Lower lobe of right lung (tissue), 2 donors: ENCODE measurements at regions not wholly inside any gene's neighbourhood (a gene's known extent, or its start where the extent isn't known, plus 50 kb on each side); places are given as distances from the start of the nearest gene placed in this dataset.

Experiments
- ATAC-seq, 2 donors: fragments of 200-7000 bp; cut with Tn5 transposase; one replicate each; pipeline ENCODE4 v1.9.1; 2020 to 2022; ENCODE audit warnings: mild to moderate bottlenecking in 2 of 2, moderate library complexity in 2 of 2
- DNase-seq: peaks from one replicate; pipeline ENCODE4 v3.0.0-alpha.2; 2020
- H3K27ac ChIP-seq: fragments of 200-600 bp; one replicate; pipeline ENCODE4 v1.8.0; 2022
- H3K27me3 ChIP-seq: fragments of 200-600 bp; one replicate; pipeline ENCODE4 v1.8.0; 2022; ENCODE audit warnings: low read depth
- H3K36me3 ChIP-seq: fragments of 200-600 bp; one replicate; pipeline ENCODE4 v1.8.0; 2022; ENCODE audit warnings: mild to moderate bottlenecking
- H3K4me1 ChIP-seq: fragments of 200-600 bp; one replicate; pipeline ENCODE4 v1.8.0; 2022
- H3K4me3 ChIP-seq: fragments of 200-600 bp; one replicate; pipeline ENCODE4 v1.8.0; 2022; ENCODE audit warnings: mild to moderate bottlenecking
- H3K9me3 ChIP-seq: fragments of 200-600 bp; one replicate; pipeline ENCODE4 v1.8.0; 2022
- CTCF ChIP-seq: fragments of 200-600 bp; IDR thresholded peaks from one replicate; pipeline ENCODE4 v1.8.0; 2022; ENCODE audit warnings: antibody characterized with exemption, mild to moderate bottlenecking
- intact Hi-C: fragments of 100-400 bp; cut with DNase I; formaldehyde crosslinking; loops from one replicate; pipeline ENCODE4 v1.11.0; 2022
- donor health status: DM: no; HTN: yes; CAD: no; lungs with severe emphysema.

- no peak for DNase-seq
- H3K27ac ChIP-seq: no peak overlapping the region
- TF ChIP-seq CTCF: no peak
- H3K9me3 ChIP-seq: no peaks in the 10 kb centered on the region
- H3K4me3 ChIP-seq: no peak overlapping the region
- H3K27me3 ChIP-seq: peaks cover 6% of the 10 kb centered on the region
- H3K36me3 ChIP-seq: no peaks in the 10 kb centered on the region
- no peak for ATAC-seq
- intact Hi-C loops: no loop called here
- no peaks in the 10 kb centered on the region for H3K4me1 ChIP-seq
These were observed 563.9 kb upstream of the TMEM132C start for GRCh38 chr12:127703026-127703425.

GRCh38 chr12:127711108-127711507 lies 555.9 kb upstream of the TMEM132C start:
- intact Hi-C loops: no loop called here
- peak; percentile 17 for TF ChIP-seq CTCF

GRCh38 chr12:127712561-127712960 lies 554.4 kb upstream of the TMEM132C start:
- intact Hi-C loops: no loop called here
- H3K4me3 ChIP-seq: no peak overlapping the region
- no peak for TF ChIP-seq CTCF
- H3K9me3 ChIP-seq: no peaks in the 10 kb centered on the region
- no peak overlapping the region for H3K27ac ChIP-seq
- peaks cover 4% of the 10 kb centered on the region for H3K27me3 ChIP-seq
- H3K4me1 ChIP-seq: no peaks in the 10 kb centered on the region
- DNase-seq (no peak), ATAC-seq (no peak)
- no peaks in the 10 kb centered on the region for H3K36me3 ChIP-seq

More at GRCh38 chr12:127711108-127711507, 555.9 kb upstream of the TMEM132C start:
- H3K27ac ChIP-seq: no peak overlapping the region
- ATAC-seq (no peak), DNase-seq (no peak)
- H3K9me3 ChIP-seq: no peaks in the 10 kb centered on the region
- H3K4me1 ChIP-seq: no peaks in the 10 kb centered on the region
- H3K4me3 ChIP-seq: no peak overlapping the region
- H3K36me3 ChIP-seq: no peaks in the 10 kb centered on the region
- peaks cover 4% of the 10 kb centered on the region for H3K27me3 ChIP-seq

- no peak for TF ChIP-seq CTCF
- Histone ChIP-seq H3K27me3 (peaks cover 4% of the 10 kb centered on the region), H3K27ac (no peak overlapping the region), H3K4me3 (no peak overlapping the region), H3K9me3 (no peaks in the 10 kb centered on the region), H3K36me3 (no peaks in the 10 kb centered on the region), H3K4me1 (no peaks in the 10 kb centered on the region)
- intact Hi-C loops: no loop called here
- DNase-seq (no peak), ATAC-seq (no peak)
These were observed 550.8 kb upstream of the TMEM132C start for GRCh38 chr12:127716166-127716565.

GRCh38 chr12:127717278-127717677 lies 549.7 kb upstream of the TMEM132C start:
- no peak for TF ChIP-seq CTCF
- Histone ChIP-seq H3K9me3 (no peaks in the 10 kb centered on the region), H3K4me1 (no peaks in the 10 kb centered on the region), H3K4me3 (no peak overlapping the region), H3K27me3 (peaks cover under 1% of the 10 kb centered on the region), H3K36me3 (no peaks in the 10 kb centered on the region), H3K27ac (no peak overlapping the region)
- intact Hi-C loops: no loop called here
- DNase-seq: no peak
- ATAC-seq: no peak

- intact Hi-C loops: no loop called here
- Histone ChIP-seq H3K9me3 (no peaks in the 10 kb centered on the region), H3K4me3 (no peak overlapping the region), H3K27me3 (no peaks in the 10 kb centered on the region), H3K4me1 (no peaks in the 10 kb centered on the region), H3K27ac (no peak overlapping the region), H3K36me3 (no peaks in the 10 kb centered on the region)
- no peak for DNase-seq
- TF ChIP-seq CTCF: no peak
- ATAC-seq: no peak
These were observed 546.6 kb upstream of the TMEM132C start for GRCh38 chr12:127720334-127720733.
